ENCODE measurements at regions not wholly inside any gene's neighbourhood (a gene's known extent, or its start where the extent isn't known, plus 50 kb on each side); places are given as distances from the start of the nearest gene placed in this dataset.
A peak's percentile ranks its signal among the peaks of the same experiment; 100 is the strongest.
"Not testable (repeated sequence)": the region's sequence is repeated elsewhere in the genome, so short reads cannot be mapped to it uniquely, and the experiment has no call there.

DNA sequence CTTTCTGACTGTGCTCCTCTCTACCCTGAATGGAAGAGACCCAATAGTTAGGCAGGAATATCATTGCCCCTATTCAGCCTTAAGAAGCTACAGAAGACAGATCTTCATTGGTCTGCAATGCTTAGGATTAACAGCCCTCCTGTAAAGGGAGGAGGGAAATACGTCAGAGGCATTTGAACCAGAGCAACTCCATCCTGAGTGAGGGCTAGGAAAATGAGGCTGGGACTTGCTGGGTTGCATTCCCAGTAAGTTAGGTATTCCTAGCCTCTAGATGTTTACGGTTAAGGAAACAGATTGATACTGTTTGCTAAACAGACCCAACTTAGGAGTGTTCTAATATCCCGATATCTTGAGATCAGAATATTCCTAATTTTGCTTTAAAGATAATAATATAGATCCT is 63.5 kb downstream of the PCDH18 start:
- no peak for DNase-seq

DNA sequence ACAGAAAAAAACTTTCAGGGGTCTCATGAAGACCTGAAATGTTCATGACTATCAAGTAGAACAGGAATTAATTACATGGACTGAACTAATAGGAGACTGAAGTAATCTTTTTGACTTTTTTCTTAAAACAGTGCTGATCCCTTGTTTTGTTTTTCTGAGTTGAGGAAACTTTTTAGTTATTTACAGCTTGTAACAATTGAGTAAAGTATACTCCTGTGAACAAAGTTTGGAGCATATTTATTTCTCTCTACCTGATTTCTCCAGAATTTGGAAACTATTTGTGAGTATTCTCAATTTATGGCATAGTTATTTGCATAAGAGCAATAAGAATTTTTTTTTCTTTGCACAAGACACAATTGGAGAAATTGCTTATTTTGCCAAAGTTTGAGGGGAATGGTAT is 64.8 kb downstream of the PCDH18 start:
- DNase-seq, result no peak

DNA sequence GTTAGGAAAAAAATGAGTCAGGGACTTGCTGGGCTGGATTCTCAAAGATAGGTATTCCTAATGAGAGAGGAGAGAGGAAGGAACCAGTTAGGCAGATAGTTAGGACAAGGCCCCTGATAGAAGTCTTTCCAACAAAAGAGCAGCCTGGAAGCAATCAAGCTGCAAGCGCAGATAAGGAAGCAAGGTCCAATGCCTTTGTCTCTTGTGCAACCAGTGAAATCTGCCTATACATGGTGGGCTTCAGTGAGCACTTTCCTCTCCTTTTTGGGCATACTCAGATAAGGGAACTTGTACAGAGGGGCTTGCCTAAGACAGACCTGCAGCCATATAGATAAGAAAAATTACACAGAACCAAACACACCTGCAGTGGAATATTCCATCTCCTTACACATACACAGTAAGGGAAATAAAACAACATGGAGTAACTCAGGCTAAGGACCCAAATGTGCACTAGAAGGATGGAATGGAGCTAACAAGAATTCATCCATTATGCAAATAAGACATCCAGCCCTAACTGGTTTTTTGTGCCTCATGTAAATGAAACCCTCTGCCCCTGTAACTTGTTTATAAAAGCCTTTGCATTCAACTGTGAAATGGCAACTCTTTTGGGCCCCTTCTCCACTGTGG is 68.8 kb downstream of the PCDH18 start:
- DNase-seq, result no peak

DNA sequence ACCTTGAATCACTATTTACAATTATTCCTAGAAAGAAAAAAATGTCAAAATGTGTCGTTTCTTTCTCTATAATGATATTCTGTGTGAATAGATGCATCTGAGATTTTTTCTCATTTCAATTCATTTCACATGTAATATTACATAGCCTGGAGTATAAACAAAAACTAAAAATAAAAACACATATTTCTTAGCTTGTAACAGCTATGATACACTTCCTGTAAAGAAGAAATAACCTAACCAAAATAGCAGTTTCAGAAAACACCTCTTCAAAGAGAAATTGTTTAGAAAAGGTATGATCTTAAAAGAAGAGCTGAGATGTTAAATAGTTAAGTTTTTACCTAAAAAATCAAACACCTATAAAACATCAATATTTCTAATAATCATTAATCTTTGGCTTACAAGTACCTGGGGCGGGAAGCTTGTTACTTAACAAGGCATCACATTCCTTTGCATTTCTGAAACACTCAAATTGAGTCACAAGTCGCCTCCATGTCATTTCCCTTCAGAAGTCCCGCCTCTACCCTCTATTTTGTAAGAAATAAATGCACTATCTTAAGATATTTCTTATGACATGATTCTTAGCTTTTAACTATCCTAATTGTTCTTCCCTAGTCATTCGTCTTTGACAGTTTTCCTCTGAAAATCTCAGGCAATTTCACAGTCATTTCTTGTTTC is 76.5 kb downstream of the PCDH18 start:
- no peak for DNase-seq

DNA sequence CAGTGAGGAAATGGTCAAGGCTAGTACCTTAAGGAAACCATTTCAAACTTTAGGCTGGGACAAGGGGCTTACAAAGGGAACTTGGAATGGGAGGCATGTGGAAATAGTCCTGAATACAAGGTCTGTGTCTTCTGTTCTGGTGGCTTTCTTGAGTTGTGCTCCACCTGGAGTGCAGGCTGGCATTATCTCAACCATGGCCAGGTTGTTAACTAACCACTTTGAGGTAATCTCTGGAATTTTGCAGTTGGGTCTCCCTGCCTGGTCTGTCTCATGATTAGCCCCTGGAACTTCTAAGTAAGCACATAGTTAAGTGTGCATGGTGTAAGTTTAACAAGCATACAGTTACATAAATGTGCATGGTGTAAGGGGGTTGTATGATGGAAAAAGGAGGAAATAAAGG is 77.5 kb downstream of the PCDH18 start:
- DNase-seq, result no peak

- DNase-seq, result no peak
Observed at GRCh38 chr4:137452799-137453198, 79.5 kb downstream of the PCDH18 start.

DNA sequence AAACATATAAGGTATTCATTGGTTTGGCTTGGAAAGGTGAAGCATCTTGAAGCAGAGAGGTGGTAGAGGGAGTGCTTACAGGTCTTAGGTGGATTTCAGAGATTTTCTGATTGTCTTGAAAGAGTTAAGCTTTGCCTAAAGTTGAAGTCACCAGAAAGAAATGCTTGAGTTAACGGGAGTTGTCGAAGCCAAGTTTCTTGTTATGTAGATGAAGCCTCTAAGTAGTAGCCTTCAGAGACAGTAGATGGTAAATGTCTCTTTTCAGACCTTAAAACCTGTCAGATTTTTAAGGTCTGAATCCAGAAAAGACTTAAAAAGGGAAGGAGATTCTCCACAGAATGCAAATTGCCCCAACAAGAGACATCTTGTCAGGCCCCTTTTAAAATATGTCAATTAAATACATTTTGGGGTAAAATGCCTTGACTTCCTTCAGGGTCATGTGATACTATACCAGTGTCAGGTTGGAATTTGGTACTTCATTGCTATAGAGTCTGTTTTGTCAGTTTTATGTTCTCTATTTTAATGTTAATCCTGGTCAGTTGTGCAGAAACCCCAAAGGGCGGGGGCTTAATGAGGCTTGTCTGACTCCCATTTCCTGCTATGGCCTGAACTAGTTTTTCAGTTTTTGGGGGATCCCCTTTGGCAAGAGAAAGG is 81.0 kb downstream of the PCDH18 start:
- no peak for DNase-seq

GRCh38 chr4:137448402-137448801 is 83.9 kb downstream of the PCDH18 start:
- DNase-seq, result no peak

DNA sequence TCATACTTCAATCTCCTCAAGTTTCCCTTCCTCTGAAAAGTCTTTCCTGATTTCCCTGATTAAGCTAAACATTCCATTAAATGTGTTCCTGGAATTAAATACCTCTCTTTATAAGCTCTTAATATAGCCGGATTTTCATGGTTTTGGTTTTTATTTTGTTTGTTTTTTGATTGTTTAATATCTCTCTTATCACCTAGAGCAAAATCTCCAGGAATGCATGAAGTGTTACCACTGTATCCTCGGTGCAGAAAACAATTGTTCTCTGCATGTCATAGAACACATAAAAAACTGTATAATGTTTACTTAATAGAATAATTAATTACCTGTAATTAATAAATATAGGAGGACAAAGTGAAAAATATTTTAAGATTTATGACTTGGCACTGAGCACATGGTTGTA is 86.2 kb downstream of the PCDH18 start:
- DNase-seq, result no peak

DNA sequence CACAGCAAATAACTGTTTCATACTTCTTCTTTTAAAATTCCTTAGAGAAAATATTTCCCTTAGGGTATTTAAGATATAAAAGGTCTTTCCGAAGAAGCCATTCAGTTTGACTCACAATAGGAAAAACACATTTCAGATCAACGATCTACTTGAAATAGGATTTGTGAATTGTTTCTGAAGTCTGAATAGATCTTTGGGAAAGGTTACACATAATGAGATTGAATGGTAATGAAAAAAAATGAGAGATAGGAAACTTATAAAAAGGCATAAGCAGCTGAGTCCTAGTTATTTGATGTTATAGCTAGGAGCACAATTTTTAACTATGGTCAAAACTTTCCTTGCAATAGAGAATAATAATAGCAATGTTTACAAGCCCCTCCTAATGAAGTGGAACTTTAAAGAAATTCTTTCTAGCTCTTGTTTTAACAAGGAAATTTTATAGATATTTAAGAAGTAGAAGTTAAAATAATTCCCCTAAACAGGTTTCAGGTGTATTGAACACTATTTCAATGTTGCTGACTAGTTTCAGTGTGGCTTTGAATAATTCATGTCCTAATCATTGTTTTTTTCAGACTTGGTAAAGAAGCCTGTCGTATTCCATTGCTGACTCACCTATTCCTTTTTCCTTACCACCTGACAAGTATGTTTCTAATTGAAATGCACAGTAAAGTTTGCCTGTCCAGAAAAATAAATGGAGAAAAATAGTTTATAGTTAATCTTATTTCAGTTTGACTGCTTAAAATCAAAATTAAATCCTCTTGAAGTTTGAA is 89.1 kb downstream of the PCDH18 start:
- no peak for DNase-seq

DNA sequence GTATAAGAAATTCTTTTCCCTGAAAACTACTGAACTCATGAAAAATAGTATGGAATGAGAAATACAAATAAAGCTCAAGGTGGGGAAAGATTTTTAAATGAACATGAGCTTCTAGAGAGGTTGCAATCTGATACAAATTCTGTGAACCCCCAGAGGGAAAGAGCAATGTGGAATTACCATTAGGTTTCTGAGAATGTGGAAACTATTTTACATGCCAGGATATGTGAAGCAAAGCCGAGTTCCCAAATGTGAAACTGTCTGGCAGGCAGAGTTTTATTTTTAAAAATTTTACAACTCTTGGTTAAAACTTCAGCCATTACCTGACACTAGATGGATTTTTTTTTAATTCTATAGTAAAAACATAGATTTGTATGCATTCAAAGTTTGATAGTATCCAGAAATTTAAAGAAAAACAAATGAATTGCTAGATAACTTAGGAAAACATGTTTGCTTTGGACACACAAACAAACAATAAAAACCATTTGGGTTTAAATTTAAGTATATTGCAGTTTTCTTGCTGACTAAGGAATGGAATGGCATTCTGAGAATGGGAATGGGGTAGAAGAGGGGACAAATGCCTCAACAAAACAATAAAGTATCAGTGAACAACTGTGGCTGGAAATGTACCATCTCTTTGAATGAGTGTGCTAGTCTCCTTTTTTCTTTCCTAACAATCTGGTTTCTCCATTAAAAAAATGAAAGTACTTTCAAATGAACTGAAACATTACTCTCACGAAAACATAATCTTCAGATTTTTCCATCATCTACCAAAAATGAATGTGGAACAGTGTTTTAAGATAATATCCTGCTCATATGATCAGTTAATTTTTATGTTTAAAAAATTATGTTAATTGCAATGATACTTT is 99.6 kb downstream of the PCDH18 start:
- DNase-seq, result no peak

- no peak for DNase-seq
Observed at GRCh38 chr4:137430171-137430570, 102.1 kb downstream of the PCDH18 start.

- DNase-seq, result no peak
Observed at GRCh38 chr4:137427411-137427810, 104.9 kb downstream of the PCDH18 start.

- DNase-seq, result no peak
Observed at GRCh38 chr4:137425281-137425680, 107.0 kb downstream of the PCDH18 start.

- no peak for DNase-seq
Observed at GRCh38 chr4:137422666-137423065, 109.6 kb downstream of the PCDH18 start.

DNA sequence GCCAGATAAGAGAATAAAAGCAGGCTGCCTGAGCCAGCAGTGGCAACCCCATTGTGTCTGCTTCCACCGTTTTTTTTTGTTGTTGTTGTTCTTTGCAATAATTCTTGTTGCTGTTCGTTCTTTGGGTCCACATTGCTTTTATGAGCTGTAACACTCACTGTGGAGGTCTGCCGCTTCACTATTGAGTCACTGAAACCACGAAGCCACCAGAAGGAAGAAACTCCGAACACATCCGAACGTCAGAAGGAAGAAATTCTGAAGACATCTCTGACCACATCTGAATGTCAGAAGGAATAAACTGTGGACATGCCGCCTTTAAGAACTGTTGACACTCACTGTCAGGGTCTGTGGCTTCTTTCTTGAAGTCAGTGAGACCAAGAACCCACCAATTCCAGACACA is 110.5 kb downstream of the PCDH18 start:
- DNase-seq, result no peak

- no peak for DNase-seq
Observed at GRCh38 chr4:137420901-137421396, 111.3 kb downstream of the PCDH18 start.

DNA sequence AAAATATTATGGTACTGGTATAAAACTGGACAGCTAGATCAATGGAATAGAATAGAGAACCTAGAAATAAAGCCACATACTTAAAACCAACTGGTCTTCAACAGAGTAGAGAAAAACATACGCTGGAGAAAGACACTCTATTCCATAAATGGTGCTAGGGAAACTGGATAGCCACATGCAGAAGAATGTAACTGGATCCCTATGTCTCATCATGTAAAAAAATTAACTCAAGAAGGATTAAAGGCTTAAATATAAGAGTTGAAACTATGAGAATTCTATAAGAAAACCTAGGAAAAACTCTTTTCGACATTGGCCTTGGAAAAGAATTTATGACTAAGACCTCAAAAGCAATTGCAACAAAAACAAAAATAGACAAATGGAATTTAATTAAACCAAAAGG is 114.6 kb downstream of the PCDH18 start:
- DNase-seq, result no peak

GRCh38 chr4:137414802-137415201 is 117.5 kb downstream of the PCDH18 start:
- DNase-seq, result no peak

- DNase-seq, result peak; percentile 35 to 44
Observed at GRCh38 chr4:137408527-137409177, 123.6 kb downstream of the PCDH18 start.

DNA sequence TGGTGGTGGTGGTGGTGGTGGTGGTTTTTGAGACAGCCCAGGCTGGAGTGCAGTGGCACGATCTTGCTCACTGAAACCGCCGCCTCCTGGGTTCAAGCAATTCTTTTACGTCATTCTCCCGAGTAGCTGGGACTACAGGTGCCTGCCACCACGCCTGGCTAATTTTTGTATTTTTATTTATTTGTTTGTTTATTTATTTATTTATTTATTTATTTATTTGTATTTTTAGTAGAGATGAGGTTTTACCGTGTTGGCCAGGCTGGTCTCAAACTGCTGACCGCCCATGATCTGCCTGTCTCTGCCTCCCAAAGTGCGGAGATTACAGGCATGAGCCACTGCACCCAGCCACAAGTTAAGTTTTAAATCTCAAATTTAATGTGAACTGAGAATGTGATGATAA is 126.5 kb downstream of the PCDH18 start:
- not testable (repeated sequence) for DNase-seq

- no peak for DNase-seq
Observed at GRCh38 chr4:137394018-137394417, 138.3 kb downstream of the PCDH18 start.
